ENCODE measurements at regions not wholly inside any gene's neighbourhood (a gene's known extent, or its start where the extent isn't known, plus 50 kb on each side); places are given as distances from the start of the nearest gene placed in this dataset.

GRCh38 chr17:71284032-71284755 lies 836.6 kb upstream of the SOX9 start:
- ATAC-seq (replicated peaks; ENCODE audit: extremely low read depth, poor library complexity, severe bottlenecking): no peak
- H3K27ac Mint-ChIP-seq (ENCODE audit: low read depth): no peak overlapping the region
- H3K4me1 Mint-ChIP-seq: no peaks in the 10 kb centered on the region

GRCh38 chr17:71286625-71287024 lies 834.2 kb upstream of the SOX9 start:
- Mint-ChIP-seq H3K36me3 (ENCODE audit: insufficient read depth) (no peaks in the 10 kb centered on the region), H3K27me3 (no peaks in the 10 kb centered on the region), H3K27ac (ENCODE audit: low read depth) (no peak overlapping the region), H3K9me3 (peaks cover 10% of the 10 kb centered on the region), H3K4me1 (no peaks in the 10 kb centered on the region), H3K4me3 (no peak overlapping the region)
- DNase-seq (ENCODE audit: low spot score in 2 of 2) (no peak), ATAC-seq (replicated peaks; ENCODE audit: extremely low read depth, poor library complexity, severe bottlenecking) (no peak)

More at GRCh38 chr17:71284032-71284755, 836.6 kb upstream of the SOX9 start:
- DNase-seq (ENCODE audit: low spot score in 2 of 2): no peak
- H3K36me3 Mint-ChIP-seq (ENCODE audit: insufficient read depth): no peaks in the 10 kb centered on the region
- H3K9me3 Mint-ChIP-seq: peaks cover 10% of the 10 kb centered on the region
- no peak overlapping the region for H3K4me3 Mint-ChIP-seq
- no peaks in the 10 kb centered on the region for H3K27me3 Mint-ChIP-seq

GRCh38 chr17:71287071-71287823 lies 833.6 kb upstream of the SOX9 start:
- Mint-ChIP-seq H3K27ac (ENCODE audit: low read depth) (no peak overlapping the region), H3K4me1 (no peaks in the 10 kb centered on the region), H3K27me3 (no peaks in the 10 kb centered on the region), H3K4me3 (no peak overlapping the region), H3K36me3 (ENCODE audit: insufficient read depth) (no peaks in the 10 kb centered on the region), H3K9me3 (peaks cover 10% of the 10 kb centered on the region)
- ATAC-seq (replicated peaks; ENCODE audit: extremely low read depth, poor library complexity, severe bottlenecking) (no peak), DNase-seq (ENCODE audit: low spot score in 2 of 2) (no peak)

- peaks cover 15% of the 10 kb centered on the region for H3K9me3 Mint-ChIP-seq
- no peak overlapping the region for H3K4me3 Mint-ChIP-seq
- no peak overlapping the region for H3K27ac Mint-ChIP-seq (ENCODE audit: low read depth)
- ATAC-seq (replicated peaks; ENCODE audit: extremely low read depth, poor library complexity, severe bottlenecking) (no peak), DNase-seq (ENCODE audit: low spot score in 2 of 2) (no peak)
- no peaks in the 10 kb centered on the region for H3K36me3 Mint-ChIP-seq (ENCODE audit: insufficient read depth)
- no peaks in the 10 kb centered on the region for H3K4me1 Mint-ChIP-seq
- H3K27me3 Mint-ChIP-seq: no peaks in the 10 kb centered on the region
Measured at GRCh38 chr17:71292006-71292405, 828.8 kb upstream of the SOX9 start.

- DNase-seq (ENCODE audit: low spot score in 2 of 2) (no peak), ATAC-seq (replicated peaks; ENCODE audit: extremely low read depth, poor library complexity, severe bottlenecking) (no peak)
- Mint-ChIP-seq H3K27ac (ENCODE audit: low read depth) (no peak overlapping the region), H3K27me3 (no peaks in the 10 kb centered on the region), H3K36me3 (ENCODE audit: insufficient read depth) (no peaks in the 10 kb centered on the region), H3K9me3 (peaks cover 19% of the 10 kb centered on the region), H3K4me1 (no peaks in the 10 kb centered on the region), H3K4me3 (no peak overlapping the region)
Measured at GRCh38 chr17:71296005-71296404, 824.8 kb upstream of the SOX9 start.

GRCh38 chr17:71301063-71301462 lies 819.8 kb upstream of the SOX9 start:
- no peak for ATAC-seq (replicated peaks; ENCODE audit: extremely low read depth, poor library complexity, severe bottlenecking)
- no peaks in the 10 kb centered on the region for H3K4me1 Mint-ChIP-seq
- H3K9me3 Mint-ChIP-seq: peaks cover 27% of the 10 kb centered on the region
- H3K36me3 Mint-ChIP-seq (ENCODE audit: insufficient read depth): no peaks in the 10 kb centered on the region
- no peak overlapping the region for H3K27ac Mint-ChIP-seq (ENCODE audit: low read depth)
- DNase-seq (ENCODE audit: low spot score in 2 of 2): no peak
- H3K4me3 Mint-ChIP-seq: no peak overlapping the region
- no peaks in the 10 kb centered on the region for H3K27me3 Mint-ChIP-seq

DNA sequence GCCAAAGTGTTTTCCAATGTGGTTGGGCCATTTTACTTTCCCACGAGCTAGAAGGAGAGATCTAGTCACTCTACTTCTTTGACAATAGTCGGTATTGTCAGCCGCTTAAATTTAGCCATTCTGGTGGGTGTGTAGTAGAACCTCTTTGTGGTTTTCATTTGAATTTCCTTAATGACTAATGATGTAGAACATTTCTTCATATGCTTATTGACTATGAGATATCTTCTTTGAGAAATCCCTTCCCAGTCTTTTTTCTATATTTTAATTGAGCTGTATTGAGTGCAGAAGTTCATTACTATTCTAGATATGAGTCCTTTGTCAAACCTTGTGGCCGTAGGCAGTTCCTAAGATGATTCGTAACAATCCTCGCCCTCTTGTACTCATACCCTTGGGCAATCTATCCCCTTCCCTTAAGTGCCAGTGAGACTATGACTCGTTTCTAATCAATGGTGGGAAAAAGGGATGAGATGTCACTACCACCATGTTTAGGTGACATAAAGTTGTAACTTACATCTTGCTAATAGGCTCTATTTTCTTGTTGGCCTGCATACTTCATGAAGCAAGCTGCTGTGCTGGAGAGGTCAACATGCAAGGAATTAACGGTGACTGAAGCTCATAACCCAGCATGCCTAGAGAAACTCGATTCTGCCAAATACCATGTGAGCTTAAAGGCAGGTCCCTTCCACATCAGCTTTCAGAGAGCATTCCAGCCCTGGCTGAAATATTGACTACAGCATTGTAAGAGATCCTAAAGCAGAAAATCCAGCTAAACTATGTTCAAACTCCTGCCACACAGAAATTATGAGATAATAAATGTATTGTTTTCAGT lies 817.9 kb upstream of the SOX9 start:
- DNase-seq (ENCODE audit: low spot score in 2 of 2) (no peak), ATAC-seq (replicated peaks; ENCODE audit: extremely low read depth, poor library complexity, severe bottlenecking) (no peak)
- H3K27me3 Mint-ChIP-seq: no peaks in the 10 kb centered on the region
- no peaks in the 10 kb centered on the region for H3K36me3 Mint-ChIP-seq (ENCODE audit: insufficient read depth)
- H3K4me3 Mint-ChIP-seq: no peak overlapping the region
- H3K4me1 Mint-ChIP-seq: no peaks in the 10 kb centered on the region
- H3K9me3 Mint-ChIP-seq: peaks cover 34% of the 10 kb centered on the region
- no peak overlapping the region for H3K27ac Mint-ChIP-seq (ENCODE audit: low read depth)

DNA sequence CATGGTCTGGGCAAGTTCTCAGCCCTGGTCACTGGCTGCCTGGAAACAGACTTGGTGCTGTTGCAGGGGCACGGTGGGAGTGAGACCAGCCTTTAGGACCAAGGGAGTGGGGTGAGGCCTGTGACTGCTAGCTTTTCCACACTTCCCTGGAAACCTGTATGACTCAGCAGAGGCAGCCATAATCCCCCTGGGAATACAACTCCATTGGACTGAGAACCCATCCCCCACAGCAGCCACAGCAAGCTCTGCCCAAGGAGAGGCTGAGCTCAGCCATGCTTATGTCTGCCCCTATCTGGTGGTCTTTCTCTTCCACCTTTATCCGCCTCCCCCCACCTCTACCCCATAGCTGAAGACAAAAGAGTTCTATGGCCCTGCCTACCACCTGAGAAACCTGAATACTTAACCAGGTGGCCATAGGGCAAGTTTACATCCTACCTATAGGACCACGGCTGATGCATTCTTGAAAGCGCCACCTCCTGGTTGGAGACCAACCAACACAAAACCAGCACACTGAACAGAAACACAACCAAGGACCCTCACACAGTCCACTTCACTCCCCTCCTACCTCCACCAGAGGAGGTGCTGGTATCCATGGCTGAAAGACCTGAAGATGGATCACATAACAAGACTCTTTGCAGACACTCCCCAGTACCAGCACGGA lies 816.2 kb upstream of the SOX9 start:
- ATAC-seq (replicated peaks; ENCODE audit: extremely low read depth, poor library complexity, severe bottlenecking): no peak
- H3K9me3 Mint-ChIP-seq: peaks cover 32% of the 10 kb centered on the region
- H3K27me3 Mint-ChIP-seq: no peaks in the 10 kb centered on the region
- H3K27ac Mint-ChIP-seq (ENCODE audit: low read depth): no peak overlapping the region
- no peaks in the 10 kb centered on the region for H3K4me1 Mint-ChIP-seq
- peaks cover 1% of the 10 kb centered on the region for H3K36me3 Mint-ChIP-seq (ENCODE audit: insufficient read depth)
- H3K4me3 Mint-ChIP-seq: no peak overlapping the region
- DNase-seq (ENCODE audit: low spot score in 2 of 2): no peak

- no peak overlapping the region for H3K27ac Mint-ChIP-seq (ENCODE audit: low read depth)
- no peaks in the 10 kb centered on the region for H3K4me1 Mint-ChIP-seq
- H3K27me3 Mint-ChIP-seq: no peaks in the 10 kb centered on the region
- ATAC-seq (replicated peaks; ENCODE audit: extremely low read depth, poor library complexity, severe bottlenecking): no peak
- H3K36me3 Mint-ChIP-seq (ENCODE audit: insufficient read depth): no peaks in the 10 kb centered on the region
- H3K4me3 Mint-ChIP-seq: no peak overlapping the region
- H3K9me3 Mint-ChIP-seq: peaks cover 7% of the 10 kb centered on the region
- DNase-seq (ENCODE audit: low spot score in 2 of 2): no peak
Measured at GRCh38 chr17:71313866-71314265, 807.0 kb upstream of the SOX9 start.

DNA sequence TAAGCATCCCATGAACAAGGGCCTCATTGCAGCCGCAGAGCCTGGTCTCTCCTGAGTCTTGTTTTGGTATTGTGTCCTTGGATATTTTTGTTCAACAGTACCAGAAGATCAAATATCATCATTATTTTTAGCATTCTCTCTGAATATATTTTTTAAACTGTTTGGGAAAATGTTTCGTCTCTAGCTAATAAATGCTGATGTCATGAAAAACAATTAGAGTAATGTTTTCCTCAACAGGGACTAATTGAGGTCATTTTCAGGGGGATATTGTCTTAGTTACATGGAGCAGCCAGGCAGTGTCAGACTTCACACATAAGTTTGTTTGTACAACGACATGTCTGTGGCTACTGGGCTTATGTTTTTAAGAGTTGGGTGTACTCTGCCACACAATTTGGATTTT lies 805.3 kb upstream of the SOX9 start:
- H3K36me3 Mint-ChIP-seq (ENCODE audit: insufficient read depth): no peaks in the 10 kb centered on the region
- no peaks in the 10 kb centered on the region for H3K27me3 Mint-ChIP-seq
- no peaks in the 10 kb centered on the region for H3K4me1 Mint-ChIP-seq
- peaks cover 13% of the 10 kb centered on the region for H3K9me3 Mint-ChIP-seq
- DNase-seq (ENCODE audit: low spot score in 2 of 2) (no peak), ATAC-seq (replicated peaks; ENCODE audit: extremely low read depth, poor library complexity, severe bottlenecking) (no peak)
- H3K4me3 Mint-ChIP-seq: no peak overlapping the region
- no peak overlapping the region for H3K27ac Mint-ChIP-seq (ENCODE audit: low read depth)

GRCh38 chr17:71316176-71316897 lies 804.5 kb upstream of the SOX9 start:
- no peaks in the 10 kb centered on the region for H3K4me1 Mint-ChIP-seq
- H3K9me3 Mint-ChIP-seq: peaks cover 17% of the 10 kb centered on the region
- DNase-seq (ENCODE audit: low spot score in 2 of 2) (no peak), ATAC-seq (replicated peaks; ENCODE audit: extremely low read depth, poor library complexity, severe bottlenecking) (no peak)
- no peaks in the 10 kb centered on the region for H3K36me3 Mint-ChIP-seq (ENCODE audit: insufficient read depth)
- no peak overlapping the region for H3K4me3 Mint-ChIP-seq
- no peaks in the 10 kb centered on the region for H3K27me3 Mint-ChIP-seq
- H3K27ac Mint-ChIP-seq (ENCODE audit: low read depth): no peak overlapping the region
